ENCODE measurements at regions not wholly inside any gene's neighbourhood (a gene's known extent, or its start where the extent isn't known, plus 50 kb on each side); places are given as distances from the start of the nearest gene placed in this dataset.

DNA sequence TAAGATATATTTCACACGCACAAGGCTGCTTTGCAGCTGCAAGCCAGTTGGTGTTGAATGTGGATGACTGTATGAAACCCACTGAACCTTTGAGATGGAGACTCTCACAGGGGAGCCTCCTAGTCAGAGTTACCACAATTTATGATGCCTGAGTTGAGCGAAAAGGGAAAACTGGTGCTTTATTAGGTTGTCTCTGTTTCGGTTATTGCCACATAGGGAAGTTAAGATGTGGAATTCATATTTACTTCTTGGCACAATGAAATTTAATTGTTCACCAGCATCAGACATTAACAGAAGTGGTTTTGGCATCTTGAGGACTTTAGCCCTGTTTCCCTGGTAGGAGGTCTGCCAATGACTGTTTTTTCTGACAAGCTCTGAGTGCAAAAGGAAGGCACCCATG, 358.2 kb downstream of the SQOR start:
- Histone ChIP-seq H3K4me1 (ENCODE audit: control insufficient read depth, insufficient read depth, low read length) (no peaks in the 10 kb centered on the region), H3K9me3 (replicated peaks; ENCODE audit: control insufficient read depth, insufficient read depth, low read length) (no peaks in the 10 kb centered on the region; the same call in 2 of the 3 replicates), H3K79me2 (ENCODE audit: control insufficient read depth, insufficient read depth, low read length) (no peaks in the 10 kb centered on the region), H3K4me3 (no peak overlapping the region), H3K4me2 (ENCODE audit: control insufficient read depth, insufficient read depth) (no peak overlapping the region), H2AFZ (ENCODE audit: control insufficient read depth, low read depth, low read length) (no peak overlapping the region), H3K9ac (ENCODE audit: control insufficient read depth, insufficient read depth, low read length) (no peak overlapping the region), H3K27me3 (replicated peaks in 1 of 2; ENCODE audit: control insufficient read depth in 2 of 2, insufficient read depth in 2 of 2, low read length in 1 of 2) (no peaks in the 10 kb centered on the region), H3K27ac (ENCODE audit: control insufficient read depth, insufficient read depth) (no peak overlapping the region), H4K20me1 (ENCODE audit: control insufficient read depth, insufficient read depth) (no peaks in the 10 kb centered on the region), H3K36me3 (ENCODE audit: control insufficient read depth in 2 of 2, insufficient read depth in 2 of 2, low read length in 1 of 2) (no peaks in the 10 kb centered on the region)
- TF ChIP-seq, protein P1, sequence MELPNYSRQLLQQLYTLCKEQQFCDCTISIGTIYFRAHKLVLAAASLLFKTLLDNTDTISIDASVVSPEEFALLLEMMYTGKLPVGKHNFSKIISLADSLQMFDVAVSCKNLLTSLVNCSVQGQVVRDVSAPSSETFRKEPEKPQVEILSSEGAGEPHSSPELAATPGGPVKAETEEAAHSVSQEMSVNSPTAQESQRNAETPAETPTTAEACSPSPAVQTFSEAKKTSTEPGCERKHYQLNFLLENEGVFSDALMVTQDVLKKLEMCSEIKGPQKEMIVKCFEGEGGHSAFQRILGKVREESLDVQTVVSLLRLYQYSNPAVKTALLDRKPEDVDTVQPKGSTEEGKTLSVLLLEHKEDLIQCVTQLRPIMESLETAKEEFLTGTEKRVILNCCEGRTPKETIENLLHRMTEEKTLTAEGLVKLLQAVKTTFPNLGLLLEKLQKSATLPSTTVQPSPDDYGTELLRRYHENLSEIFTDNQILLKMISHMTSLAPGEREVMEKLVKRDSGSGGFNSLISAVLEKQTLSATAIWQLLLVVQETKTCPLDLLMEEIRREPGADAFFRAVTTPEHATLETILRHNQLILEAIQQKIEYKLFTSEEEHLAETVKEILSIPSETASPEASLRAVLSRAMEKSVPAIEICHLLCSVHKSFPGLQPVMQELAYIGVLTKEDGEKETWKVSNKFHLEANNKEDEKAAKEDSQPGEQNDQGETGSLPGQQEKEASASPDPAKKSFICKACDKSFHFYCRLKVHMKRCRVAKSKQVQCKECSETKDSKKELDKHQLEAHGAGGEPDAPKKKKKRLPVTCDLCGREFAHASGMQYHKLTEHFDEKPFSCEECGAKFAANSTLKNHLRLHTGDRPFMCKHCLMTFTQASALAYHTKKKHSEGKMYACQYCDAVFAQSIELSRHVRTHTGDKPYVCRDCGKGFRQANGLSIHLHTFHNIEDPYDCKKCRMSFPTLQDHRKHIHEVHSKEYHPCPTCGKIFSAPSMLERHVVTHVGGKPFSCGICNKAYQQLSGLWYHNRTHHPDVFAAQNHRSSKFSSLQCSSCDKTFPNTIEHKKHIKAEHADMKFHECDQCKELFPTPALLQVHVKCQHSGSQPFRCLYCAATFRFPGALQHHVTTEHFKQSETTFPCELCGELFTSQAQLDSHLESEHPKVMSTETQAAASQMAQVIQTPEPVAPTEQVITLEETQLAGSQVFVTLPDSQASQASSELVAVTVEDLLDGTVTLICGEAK (IDR thresholded peaks at IDR 0.05; ENCODE audit: borderline replicate concordance) = no peak
- TF ChIP-seq, protein P2, sequence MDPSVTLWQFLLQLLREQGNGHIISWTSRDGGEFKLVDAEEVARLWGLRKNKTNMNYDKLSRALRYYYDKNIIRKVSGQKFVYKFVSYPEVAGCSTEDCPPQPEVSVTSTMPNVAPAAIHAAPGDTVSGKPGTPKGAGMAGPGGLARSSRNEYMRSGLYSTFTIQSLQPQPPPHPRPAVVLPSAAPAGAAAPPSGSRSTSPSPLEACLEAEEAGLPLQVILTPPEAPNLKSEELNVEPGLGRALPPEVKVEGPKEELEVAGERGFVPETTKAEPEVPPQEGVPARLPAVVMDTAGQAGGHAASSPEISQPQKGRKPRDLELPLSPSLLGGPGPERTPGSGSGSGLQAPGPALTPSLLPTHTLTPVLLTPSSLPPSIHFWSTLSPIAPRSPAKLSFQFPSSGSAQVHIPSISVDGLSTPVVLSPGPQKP (IDR thresholded peaks at IDR 0.05; ENCODE audit: low read depth, low read length) = no peak
- ChIA-PET RAD21 (ENCODE audit: unreplicated experiment) (no interaction called here), CTCF (no interaction called here), POLR2A (no interaction called here), SMC1A (ENCODE audit: uncharacterized antibody, unreplicated experiment) (no interaction called here)
- ATAC-seq = no peak
- in situ Hi-C loops (cut with MboI) (no loop called here), intact Hi-C loops (cut with micrococcal nuclease; ENCODE audit: unreplicated experiment) (no loop called here)
- no peak for DNase-seq (ENCODE audit: low read depth, low spot score)
- BruUV-seq (replicated peaks) = no TSS peak
- no peak for FAIRE-seq
- WGBS (ENCODE audit: insufficient coverage, insufficient replicate concordance, low lambda C conversion rate, missing lambda C conversion rate) = 45% methylated on average over 3 of the region's 3 CpGs

DNA sequence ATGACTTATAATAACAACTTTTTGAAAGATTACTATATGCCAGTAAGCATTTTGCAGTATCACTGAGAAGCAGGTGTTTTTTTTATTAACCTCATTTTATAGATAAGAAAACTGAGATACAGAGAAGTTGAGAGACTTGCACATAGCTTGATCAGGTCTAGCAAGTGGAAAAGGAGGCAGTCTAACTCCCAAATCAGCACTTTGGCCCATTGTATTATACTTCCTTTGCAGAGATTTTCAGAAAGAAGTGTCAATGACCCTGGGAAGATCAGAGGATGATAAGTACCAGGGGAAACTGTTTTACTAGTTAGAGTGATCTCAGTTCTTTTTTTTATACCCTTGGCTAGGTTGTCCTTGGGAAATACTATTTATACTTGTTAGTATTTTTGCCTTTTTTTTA, 358.7 kb downstream of the SQOR start:
- CTCF ChIA-PET = no interaction called here
- Histone ChIP-seq H3K79me2 (ENCODE audit: control insufficient read depth, insufficient read depth, low read length) (no peaks in the 10 kb centered on the region), H4K20me1 (ENCODE audit: control insufficient read depth, insufficient read depth) (no peaks in the 10 kb centered on the region), H3K4me2 (ENCODE audit: control insufficient read depth, insufficient read depth) (no peak overlapping the region), H3K4me3 (no peak overlapping the region), H3K36me3 (ENCODE audit: control insufficient read depth in 2 of 2, insufficient read depth in 2 of 2, low read length in 1 of 2) (no peaks in the 10 kb centered on the region), H3K9ac (ENCODE audit: control insufficient read depth, insufficient read depth, low read length) (no peak overlapping the region), H3K4me1 (ENCODE audit: control insufficient read depth, insufficient read depth, low read length) (no peaks in the 10 kb centered on the region), H2AFZ (ENCODE audit: control insufficient read depth, low read depth, low read length) (no peak overlapping the region), H3K9me3 (replicated peaks; ENCODE audit: control insufficient read depth, insufficient read depth, low read length) (no peaks in the 10 kb centered on the region; the same call in 2 of the 3 replicates), H3K27ac (ENCODE audit: control insufficient read depth, insufficient read depth) (no peak overlapping the region), H3K27me3 (replicated peaks in 1 of 2; ENCODE audit: control insufficient read depth in 2 of 2, insufficient read depth in 2 of 2, low read length in 1 of 2) (no peaks in the 10 kb centered on the region)
- POLR2A ChIA-PET = no interaction called here
- intact Hi-C loops (cut with micrococcal nuclease; ENCODE audit: unreplicated experiment) = no loop called here
- no TSS peak for BruUV-seq (replicated peaks)
- RAD21 ChIA-PET (ENCODE audit: unreplicated experiment) = no interaction called here
- no peak for ATAC-seq
- in situ Hi-C loops (cut with MboI) = no loop called here
- no peak for FAIRE-seq
- DNase-seq (ENCODE audit: low read depth, low spot score) = no peak
- SMC1A ChIA-PET (ENCODE audit: uncharacterized antibody, unreplicated experiment) = no interaction called here
- TF ChIP-seq IRF4 (IDR thresholded peaks at IDR 0.05; ENCODE audit: low read depth, low read length) (no peak), EP300 (IDR thresholded peaks at IDR 0.05; ENCODE audit: borderline replicate concordance in 1 of 2, control insufficient read depth in 1 of 2, low read depth in 2 of 2, low read length in 2 of 2) (no peak), NR2C1 (IDR thresholded peaks at IDR 0.05) (no peak), RBBP5 (conservative IDR thresholded peaks at IDR 0.05) (no peak), TARDBP (IDR thresholded peaks at IDR 0.05; ENCODE audit: borderline replicate concordance) (no peak)
- TF ChIP-seq, protein P3, sequence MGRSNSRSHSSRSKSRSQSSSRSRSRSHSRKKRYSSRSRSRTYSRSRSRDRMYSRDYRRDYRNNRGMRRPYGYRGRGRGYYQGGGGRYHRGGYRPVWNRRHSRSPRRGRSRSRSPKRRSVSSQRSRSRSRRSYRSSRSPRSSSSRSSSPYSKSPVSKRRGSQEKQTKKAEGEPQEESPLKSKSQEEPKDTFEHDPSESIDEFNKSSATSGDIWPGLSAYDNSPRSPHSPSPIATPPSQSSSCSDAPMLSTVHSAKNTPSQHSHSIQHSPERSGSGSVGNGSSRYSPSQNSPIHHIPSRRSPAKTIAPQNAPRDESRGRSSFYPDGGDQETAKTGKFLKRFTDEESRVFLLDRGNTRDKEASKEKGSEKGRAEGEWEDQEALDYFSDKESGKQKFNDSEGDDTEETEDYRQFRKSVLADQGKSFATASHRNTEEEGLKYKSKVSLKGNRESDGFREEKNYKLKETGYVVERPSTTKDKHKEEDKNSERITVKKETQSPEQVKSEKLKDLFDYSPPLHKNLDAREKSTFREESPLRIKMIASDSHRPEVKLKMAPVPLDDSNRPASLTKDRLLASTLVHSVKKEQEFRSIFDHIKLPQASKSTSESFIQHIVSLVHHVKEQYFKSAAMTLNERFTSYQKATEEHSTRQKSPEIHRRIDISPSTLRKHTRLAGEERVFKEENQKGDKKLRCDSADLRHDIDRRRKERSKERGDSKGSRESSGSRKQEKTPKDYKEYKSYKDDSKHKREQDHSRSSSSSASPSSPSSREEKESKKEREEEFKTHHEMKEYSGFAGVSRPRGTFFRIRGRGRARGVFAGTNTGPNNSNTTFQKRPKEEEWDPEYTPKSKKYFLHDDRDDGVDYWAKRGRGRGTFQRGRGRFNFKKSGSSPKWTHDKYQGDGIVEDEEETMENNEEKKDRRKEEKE (IDR thresholded peaks at IDR 0.05) = no peak

Measured in GM12878 (cell line).